BLaER1 (cell line): ENCODE measurements at regions not wholly inside any gene's neighbourhood (a gene's known extent, or its start where the extent isn't known, plus 50 kb on each side); places are given as distances from the start of the nearest gene placed in this dataset.
"Not testable (repeated sequence)": the region's sequence is repeated elsewhere in the genome, so short reads cannot be mapped to it uniquely, and the experiment has no call there.

Experiments used
- H3K27ac ChIP-seq: shearing (Covaris generic); formaldehyde crosslinking; 2 replicates; pipeline ENCODE4 v1.8.1; 2022
- H3K27me3 ChIP-seq: shearing (Covaris generic); formaldehyde crosslinking; 2 replicates; pipeline ENCODE4 v1.8.1; 2022
- H3K36me3 ChIP-seq: shearing (Covaris generic); formaldehyde crosslinking; 2 replicates; pipeline ENCODE4 v1.8.1; 2022
- H3K4me1 ChIP-seq: shearing (Covaris generic); formaldehyde crosslinking; 2 replicates; pipeline ENCODE4 v1.8.1; 2022
- H3K4me2 ChIP-seq: shearing (Covaris generic); formaldehyde crosslinking; 2 replicates; pipeline ENCODE4 v1.8.1; 2022
- H3K4me3 ChIP-seq: shearing (Covaris generic); formaldehyde crosslinking; 2 replicates; pipeline ENCODE4 v1.8.1; 2022
- H3K9ac ChIP-seq: shearing (Covaris generic); formaldehyde crosslinking; 2 replicates; pipeline ENCODE4 v1.8.1; 2022
- H3K9me3 ChIP-seq: shearing (Covaris generic); formaldehyde crosslinking; 2 replicates; pipeline ENCODE4 v1.8.1; 2022
- H4K20me1 ChIP-seq: shearing (Covaris generic); formaldehyde crosslinking; 2 replicates; pipeline ENCODE4 v1.8.1; 2022
- Cebpa-rat ChIP-seq: shearing (Covaris generic); IDR thresholded peaks from 2 replicates; pipeline ENCODE4 v1.8.1; 2022

DNA sequence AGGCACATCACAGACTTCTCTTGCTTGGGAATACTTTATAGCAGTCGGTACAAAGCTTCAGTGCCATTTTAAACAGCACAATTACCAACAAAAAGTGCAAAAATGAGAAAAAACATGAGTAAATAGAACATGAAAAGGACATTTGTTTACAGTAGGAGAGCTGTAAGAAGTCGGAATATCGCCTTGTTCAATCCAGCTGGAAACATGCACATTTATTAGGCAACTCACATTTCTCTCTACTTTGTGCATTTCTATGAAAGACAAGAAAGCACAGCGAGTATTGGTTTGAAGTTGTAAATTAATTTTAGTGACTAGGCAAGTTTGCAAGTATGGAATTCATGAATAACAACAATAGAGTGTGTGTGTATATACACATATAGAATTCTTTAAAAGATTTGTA, 484.7 kb downstream of the DACH1 start:
- TF ChIP-seq Cebpa-rat = no peak
- Histone ChIP-seq H3K27ac (no peak overlapping the region), H3K36me3 (no peaks in the 10 kb centered on the region), H3K9ac (no peak overlapping the region), H3K27me3 (no peaks in the 10 kb centered on the region), H3K4me3 (no peak overlapping the region), H3K9me3 (no peaks in the 10 kb centered on the region), H3K4me2 (no peak overlapping the region), H4K20me1 (no peaks in the 10 kb centered on the region), H3K4me1 (no peaks in the 10 kb centered on the region)

DNA sequence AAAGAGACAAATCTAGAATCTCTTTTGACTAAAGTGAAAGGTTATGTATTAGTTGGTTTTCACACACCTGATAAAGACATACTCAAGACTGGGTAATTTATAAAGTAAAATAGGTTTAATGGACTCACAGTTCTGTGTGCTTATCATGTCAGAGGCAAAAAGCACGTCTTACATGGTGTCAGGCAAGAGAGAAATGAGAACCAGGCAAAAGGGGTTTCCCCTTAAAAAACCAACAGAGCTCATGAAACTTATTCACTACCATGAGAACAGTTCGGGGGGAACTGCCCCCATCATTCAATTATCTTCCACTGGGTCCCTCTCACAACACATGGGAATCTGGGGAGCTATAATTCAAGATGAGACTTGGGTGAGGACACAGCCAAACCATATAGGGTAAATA, 486.8 kb downstream of the DACH1 start:
- Histone ChIP-seq H3K27me3 (no peaks in the 10 kb centered on the region), H4K20me1 (no peaks in the 10 kb centered on the region), H3K9ac (no peak overlapping the region), H3K27ac (no peak overlapping the region), H3K36me3 (no peaks in the 10 kb centered on the region), H3K4me2 (no peak overlapping the region), H3K9me3 (no peaks in the 10 kb centered on the region), H3K4me1 (no peaks in the 10 kb centered on the region), H3K4me3 (no peak overlapping the region)
- no peak for TF ChIP-seq Cebpa-rat

DNA sequence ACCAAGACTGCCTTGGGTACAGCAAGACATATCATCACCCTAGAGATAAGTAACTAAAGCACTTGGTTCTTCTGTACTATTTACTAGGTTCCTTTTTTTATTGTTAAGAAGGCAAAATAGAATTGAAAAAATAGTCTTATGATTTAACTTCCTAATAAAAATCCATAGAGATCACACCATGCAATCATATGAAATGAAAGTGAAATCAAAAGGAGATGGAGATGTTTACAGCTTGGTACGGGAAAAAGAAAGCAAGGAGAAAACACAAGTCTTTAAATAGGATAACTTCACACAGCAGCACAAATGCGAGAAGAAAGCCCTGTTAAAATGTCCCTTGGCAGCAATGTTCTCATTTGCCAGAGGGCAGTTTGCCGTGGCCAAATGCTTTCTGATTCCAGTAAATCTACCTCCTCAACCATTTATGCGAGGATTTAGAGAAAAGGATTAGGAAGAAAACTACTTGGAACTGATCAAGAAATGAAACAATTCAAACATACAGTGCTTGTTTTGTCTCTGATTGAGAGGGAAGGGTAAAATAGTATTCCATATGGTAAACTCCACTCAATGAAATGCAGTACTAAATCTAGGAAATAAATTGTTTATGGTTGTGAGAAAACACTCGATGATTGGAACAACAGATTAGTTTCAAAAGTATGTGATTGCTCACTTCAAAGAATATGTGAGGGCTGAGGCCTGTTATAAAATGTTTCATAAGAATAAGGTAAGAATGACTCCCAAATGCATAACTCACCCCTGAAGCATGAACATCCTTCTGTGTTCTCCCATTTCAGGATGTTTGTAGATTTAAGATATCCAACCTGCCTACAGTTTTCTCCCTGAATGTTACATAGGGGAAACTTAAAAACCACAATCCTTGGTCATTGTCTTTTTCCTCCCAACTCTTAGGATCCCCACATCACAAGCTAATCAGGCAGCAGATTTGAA, 487.8 kb downstream of the DACH1 start:
- Histone ChIP-seq H4K20me1 (no peaks in the 10 kb centered on the region), H3K27ac (no peak overlapping the region), H3K4me2 (peak overlapping the region; percentile 31), H3K36me3 (no peaks in the 10 kb centered on the region), H3K27me3 (no peaks in the 10 kb centered on the region), H3K4me3 (no peak overlapping the region), H3K4me1 (no peaks in the 10 kb centered on the region), H3K9me3 (no peaks in the 10 kb centered on the region), H3K9ac (no peak overlapping the region)
- TF ChIP-seq Cebpa-rat = no peak

DNA sequence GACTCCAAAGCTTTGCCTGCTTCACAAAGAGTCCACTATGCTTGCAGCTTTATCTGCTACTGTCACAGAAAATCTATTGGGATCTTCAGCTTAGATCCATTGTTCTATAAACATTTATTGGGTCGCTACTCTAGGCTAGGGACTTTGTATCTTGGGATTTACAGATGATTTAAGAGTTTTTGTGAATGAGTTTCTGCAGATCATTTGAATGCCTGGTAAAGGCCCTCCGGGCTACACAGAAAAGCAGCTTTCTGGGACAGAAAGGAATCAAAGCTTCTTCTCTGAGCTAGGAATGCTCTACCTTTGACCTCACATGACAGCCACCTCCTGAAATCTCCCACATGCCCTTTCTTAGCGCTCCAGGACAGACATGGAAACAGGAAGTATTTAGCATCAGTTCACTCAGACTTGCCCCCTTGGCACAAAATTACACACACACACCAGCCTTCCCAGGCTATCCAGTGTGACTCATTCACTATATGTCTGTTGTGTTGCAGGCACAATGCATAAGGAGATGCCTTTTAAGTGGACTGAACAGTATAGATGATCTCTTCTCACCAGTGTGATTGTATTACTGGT, 492.4 kb downstream of the DACH1 start:
- Histone ChIP-seq H3K4me3 (no peak overlapping the region), H3K4me1 (no peaks in the 10 kb centered on the region), H3K9ac (no peak overlapping the region), H3K4me2 (no peak overlapping the region), H4K20me1 (no peaks in the 10 kb centered on the region), H3K9me3 (no peaks in the 10 kb centered on the region), H3K36me3 (no peaks in the 10 kb centered on the region), H3K27me3 (no peaks in the 10 kb centered on the region), H3K27ac (no peak overlapping the region)
- TF ChIP-seq Cebpa-rat = no peak

DNA sequence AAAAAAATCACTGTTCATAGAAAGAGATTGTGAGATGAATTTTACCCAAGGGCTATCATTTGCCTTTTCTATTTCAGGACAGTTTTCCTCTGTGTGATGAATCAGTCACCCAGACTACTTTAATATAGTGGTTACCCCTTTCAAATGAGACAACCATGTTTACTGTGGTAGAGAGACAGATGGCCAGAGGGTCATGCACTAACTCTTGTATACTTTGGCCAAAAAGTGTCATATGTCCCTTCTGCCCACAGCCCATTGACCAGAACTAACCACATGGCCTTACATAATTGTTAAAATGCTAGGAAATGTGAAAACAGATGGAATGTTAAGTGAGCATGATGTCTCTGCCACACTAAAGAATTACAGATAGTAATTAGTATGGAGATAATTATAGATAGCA, 498.7 kb downstream of the DACH1 start:
- TF ChIP-seq Cebpa-rat = no peak

GRCh38 chr13:71360041-71360440, 507.0 kb downstream of the DACH1 start:
- H4K20me1 ChIP-seq = no peaks in the 10 kb centered on the region
- H3K9me3 ChIP-seq = no peaks in the 10 kb centered on the region
- H3K4me1 ChIP-seq = no peaks in the 10 kb centered on the region
- no peak overlapping the region for H3K9ac ChIP-seq
- H3K4me3 ChIP-seq = no peak overlapping the region
- no peak overlapping the region for H3K27ac ChIP-seq
- TF ChIP-seq Cebpa-rat = no peak
- no peak overlapping the region for H3K4me2 ChIP-seq
- H3K27me3 ChIP-seq = no peaks in the 10 kb centered on the region
- no peaks in the 10 kb centered on the region for H3K36me3 ChIP-seq

More for the DNA sequence above, 498.7 kb downstream of the DACH1 start:
- H3K4me1 ChIP-seq = no peaks in the 10 kb centered on the region
- H3K36me3 ChIP-seq = no peaks in the 10 kb centered on the region
- no peaks in the 10 kb centered on the region for H4K20me1 ChIP-seq
- H3K4me3 ChIP-seq = no peak overlapping the region
- no peak overlapping the region for H3K27ac ChIP-seq
- no peak overlapping the region for H3K4me2 ChIP-seq
- no peaks in the 10 kb centered on the region for H3K27me3 ChIP-seq
- no peak overlapping the region for H3K9ac ChIP-seq
- H3K9me3 ChIP-seq = no peaks in the 10 kb centered on the region

DNA sequence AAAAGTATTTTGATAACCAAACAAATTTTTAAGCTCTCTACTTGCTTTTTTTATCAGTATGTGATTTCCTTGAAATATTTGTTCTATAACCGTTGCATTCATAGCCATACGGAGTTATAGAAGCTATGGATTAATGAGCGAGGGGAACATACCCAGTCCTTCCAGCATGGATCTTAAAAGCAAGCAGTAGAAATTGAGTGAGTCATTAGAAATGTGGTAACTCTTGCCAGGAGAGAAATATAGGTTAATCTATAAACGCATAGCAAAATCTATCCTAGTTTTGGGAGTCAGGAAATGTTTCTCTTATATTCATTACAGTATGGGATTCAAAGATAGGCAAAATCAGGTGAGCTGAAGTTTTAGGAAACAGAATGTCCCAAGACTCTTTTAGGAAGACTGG, 507.4 kb downstream of the DACH1 start:
- no peak overlapping the region for H3K4me3 ChIP-seq
- no peaks in the 10 kb centered on the region for H3K4me1 ChIP-seq
- H3K36me3 ChIP-seq = no peaks in the 10 kb centered on the region
- TF ChIP-seq Cebpa-rat = no peak
- no peak overlapping the region for H3K9ac ChIP-seq
- no peak overlapping the region for H3K4me2 ChIP-seq
- no peaks in the 10 kb centered on the region for H3K9me3 ChIP-seq
- H3K27me3 ChIP-seq = no peaks in the 10 kb centered on the region
- H4K20me1 ChIP-seq = no peaks in the 10 kb centered on the region
- H3K27ac ChIP-seq = no peak overlapping the region

DNA sequence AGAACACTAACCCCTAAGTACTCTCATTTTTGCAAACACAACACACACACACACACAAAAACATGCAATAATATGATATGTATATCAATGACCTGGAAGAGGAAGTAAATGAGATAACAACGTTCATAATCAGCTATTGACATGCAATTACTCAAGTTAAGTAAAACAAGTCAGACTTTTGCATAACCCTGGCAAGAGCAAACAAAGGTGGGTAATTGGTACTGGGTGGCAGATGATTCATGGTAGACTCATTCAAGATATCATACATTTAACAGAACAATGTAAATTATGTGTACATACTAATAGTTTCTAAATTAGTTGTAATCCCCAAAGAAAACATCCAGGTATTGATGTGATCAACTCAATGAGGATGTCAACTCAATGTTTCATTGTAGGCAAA, 508.8 kb downstream of the DACH1 start:
- TF ChIP-seq Cebpa-rat = no peak
- Histone ChIP-seq H3K27ac (no peak overlapping the region), H3K9ac (no peak overlapping the region), H3K36me3 (no peaks in the 10 kb centered on the region), H3K4me3 (no peak overlapping the region), H4K20me1 (no peaks in the 10 kb centered on the region), H3K4me2 (no peak overlapping the region), H3K27me3 (no peaks in the 10 kb centered on the region), H3K9me3 (no peaks in the 10 kb centered on the region), H3K4me1 (no peaks in the 10 kb centered on the region)

DNA sequence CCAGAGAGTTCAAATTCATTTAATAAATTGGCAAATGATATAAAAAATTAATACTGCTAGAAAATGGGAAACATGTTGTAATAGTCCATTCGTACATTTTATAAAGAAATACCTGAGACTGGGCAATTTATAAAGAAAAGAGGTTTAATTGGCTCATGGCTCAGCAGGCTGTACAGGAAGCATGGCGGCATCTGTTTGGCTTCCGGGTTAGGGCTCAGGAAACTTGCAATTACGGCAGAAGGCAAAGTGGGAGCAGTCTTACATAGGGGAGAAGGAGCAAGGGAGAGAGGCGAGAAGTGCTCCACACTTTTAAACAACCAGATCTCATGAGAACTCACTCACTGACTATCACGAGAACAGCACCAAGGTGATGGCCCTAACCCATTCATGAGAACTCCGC, 512.0 kb downstream of the DACH1 start:
- H3K9ac ChIP-seq = no peak overlapping the region
- no peak overlapping the region for H3K27ac ChIP-seq
- H3K27me3 ChIP-seq = no peaks in the 10 kb centered on the region
- no peak overlapping the region for H3K4me3 ChIP-seq
- no peaks in the 10 kb centered on the region for H3K4me1 ChIP-seq
- no peak for TF ChIP-seq Cebpa-rat
- H3K4me2 ChIP-seq = no peak overlapping the region
- no peaks in the 10 kb centered on the region for H4K20me1 ChIP-seq
- H3K36me3 ChIP-seq = no peaks in the 10 kb centered on the region
- H3K9me3 ChIP-seq = no peaks in the 10 kb centered on the region

DNA sequence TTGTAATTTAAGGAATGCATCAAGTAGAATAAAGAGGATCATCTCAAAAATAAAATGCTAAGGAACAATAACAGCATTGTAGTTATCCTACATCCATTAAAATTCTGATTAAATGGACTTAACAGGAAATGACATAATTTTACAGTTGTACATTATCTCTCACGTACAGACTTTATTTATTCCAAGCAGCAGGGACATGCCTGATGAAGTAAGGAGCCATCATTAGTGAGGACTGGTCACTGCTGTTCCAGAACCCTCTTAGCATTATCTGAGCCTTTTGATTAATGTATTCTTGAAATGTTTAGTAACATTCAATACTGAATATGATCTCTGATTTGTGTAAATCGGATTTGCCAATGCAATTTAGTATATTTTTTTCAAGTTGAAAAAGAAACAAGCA, 516.1 kb downstream of the DACH1 start:
- no peaks in the 10 kb centered on the region for H3K4me1 ChIP-seq
- no peak overlapping the region for H3K4me2 ChIP-seq
- H3K27ac ChIP-seq = no peak overlapping the region
- no peak overlapping the region for H3K4me3 ChIP-seq
- no peaks in the 10 kb centered on the region for H3K27me3 ChIP-seq
- no peaks in the 10 kb centered on the region for H3K36me3 ChIP-seq
- no peak overlapping the region for H3K9ac ChIP-seq
- no peak for TF ChIP-seq Cebpa-rat
- H3K9me3 ChIP-seq = 0 out of 2 replicates have a peak, but pooled peaks cover under 1% of the 10 kb centered on the region
- H4K20me1 ChIP-seq = no peaks in the 10 kb centered on the region

GRCh38 chr13:71345856-71346255, 521.1 kb downstream of the DACH1 start:
- not testable (repeated sequence) for H4K20me1 ChIP-seq, H3K9me3 ChIP-seq, H3K36me3 ChIP-seq

More at GRCh38 chr13:71345856-71346255, 521.1 kb downstream of the DACH1 start:
- not testable (repeated sequence) for H3K9ac ChIP-seq, H3K27me3 ChIP-seq, H3K4me3 ChIP-seq, H3K27ac ChIP-seq, H3K4me1 ChIP-seq, H3K4me2 ChIP-seq
